Hypothalamus (tissue), 51 donors: ENCODE measurements at regions not wholly inside any gene's neighbourhood (a gene's known extent, or its start where the extent isn't known, plus 50 kb on each side); places are given as distances from the start of the nearest gene placed in this dataset.
A peak's percentile ranks its signal among the peaks of the same experiment; 100 is the strongest.

Source experiments
- DNase-seq, 51 donors: peaks; one replicate each; lab custom pipeline; 2025; lab: John Stamatoyannopoulos, UW

- no peak for DNase-seq
Observed at GRCh38 chr4:59068722-59069418, 1958.7 kb upstream of the IGFBP7 start.

GRCh38 chr4:59086410-59086809, 1976.2 kb upstream of the IGFBP7 start:
- no peak for DNase-seq

DNA sequence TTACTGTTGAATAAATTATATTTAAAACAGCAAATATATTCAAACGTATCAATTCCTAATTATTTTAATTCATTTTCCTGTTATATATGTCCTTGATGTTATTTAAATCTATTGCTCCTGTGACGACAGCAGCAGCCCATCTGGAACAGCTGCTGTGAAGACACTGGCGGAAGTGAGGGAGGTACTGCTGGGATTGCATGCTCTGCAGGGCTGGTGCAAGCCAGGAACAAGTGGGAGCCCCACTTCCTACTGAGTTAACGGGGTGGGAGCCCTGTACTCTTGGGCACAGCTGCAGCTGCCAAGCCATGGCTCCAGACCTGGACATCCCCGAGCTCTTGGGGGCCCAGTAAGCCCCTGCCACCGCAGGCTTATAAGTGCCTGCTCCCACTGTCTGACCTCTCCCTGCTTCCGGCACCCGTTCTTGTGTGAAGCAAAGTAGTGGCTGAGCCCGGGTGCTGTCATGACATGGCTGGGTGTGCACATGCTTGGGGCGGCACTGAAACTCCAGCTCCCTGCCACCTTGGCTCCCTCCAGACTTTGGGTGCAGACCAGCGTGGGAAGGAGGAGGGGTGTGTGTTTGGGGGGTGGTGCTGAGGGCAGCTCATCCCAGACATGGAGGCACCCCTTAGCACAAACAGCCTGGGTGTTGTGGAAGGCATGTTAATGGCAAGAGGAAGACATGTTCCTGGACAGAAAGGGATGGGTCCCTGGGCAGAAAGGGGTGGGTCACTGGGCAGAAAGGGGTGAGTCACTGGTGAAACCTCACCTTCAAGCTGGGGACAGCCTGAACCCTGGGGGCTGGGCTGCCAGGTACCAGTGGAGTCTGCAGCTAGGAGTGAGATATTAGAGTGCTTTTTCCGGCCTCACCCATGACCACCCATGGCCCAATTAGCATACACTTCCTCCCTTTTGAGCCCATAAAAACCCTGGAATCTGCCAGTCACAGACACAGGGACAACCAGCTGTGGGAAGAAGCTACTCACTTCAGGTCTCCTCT, 1981.3 kb upstream of the IGFBP7 start:
- DNase-seq: peak in 1 of 51 donors; percentile 1

DNA sequence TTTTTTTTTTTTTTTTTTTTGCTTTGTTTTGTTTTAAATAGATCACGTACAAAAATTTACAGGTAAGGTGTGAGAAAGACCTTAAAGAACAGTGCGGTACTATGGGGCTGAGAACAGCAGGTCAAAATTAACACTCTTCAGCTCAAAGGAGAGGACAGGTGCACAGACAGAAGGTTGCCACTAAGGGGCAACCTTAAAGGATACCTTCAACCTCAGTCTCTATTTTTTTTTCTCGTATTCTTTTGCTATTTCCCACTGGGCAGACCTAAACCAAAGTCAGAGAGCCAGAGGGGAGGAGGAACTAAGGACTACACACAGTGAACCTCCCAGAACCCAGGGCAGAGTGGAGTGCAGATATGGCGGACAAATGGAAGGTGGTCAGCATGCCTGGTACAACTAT, 1984.3 kb upstream of the IGFBP7 start:
- no peak for DNase-seq

GRCh38 chr4:59102311-59102710, 1992.1 kb upstream of the IGFBP7 start:
- no peak for DNase-seq

- DNase-seq: no peak
Observed at GRCh38 chr4:59120287-59120814, 2010.2 kb upstream of the IGFBP7 start.

DNA sequence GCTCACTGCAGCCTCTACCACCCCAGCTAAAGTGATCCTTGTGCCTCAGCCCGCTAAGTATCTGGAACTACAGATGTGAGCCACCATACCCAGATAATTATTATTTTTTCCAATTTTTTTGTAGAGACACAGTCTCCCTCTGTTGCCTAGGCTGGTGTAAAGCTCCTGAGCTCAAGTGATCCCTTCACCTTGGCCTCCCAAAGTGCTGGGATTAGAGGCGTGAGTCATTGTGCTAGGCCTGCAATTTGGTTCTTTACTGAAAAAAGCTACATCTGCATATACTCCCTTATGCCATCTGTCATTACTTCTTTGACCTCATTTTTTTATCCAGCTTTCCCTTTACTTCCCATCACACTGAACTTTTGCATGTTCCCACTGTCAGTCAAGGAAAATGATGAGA, 2012.4 kb upstream of the IGFBP7 start:
- no peak for DNase-seq

DNA sequence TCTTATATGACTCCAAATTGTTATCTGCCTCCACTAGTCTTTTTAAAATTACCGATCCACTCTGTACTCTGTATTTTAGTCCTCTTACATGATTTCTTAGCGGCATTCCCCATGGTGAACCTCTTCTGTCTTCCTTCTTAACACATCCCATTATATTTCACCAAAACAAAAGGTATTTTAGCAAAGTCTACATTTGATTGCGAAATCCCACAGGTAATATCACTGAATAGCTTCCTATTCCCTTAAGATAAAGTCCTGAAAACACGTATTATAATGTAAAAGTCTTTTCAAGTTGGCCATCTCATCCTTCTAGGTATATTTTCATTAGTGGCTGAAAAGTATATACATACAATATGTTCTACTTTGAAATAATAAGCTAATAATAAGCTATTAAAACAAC, 2016.0 kb upstream of the IGFBP7 start:
- DNase-seq: no peak

DNA sequence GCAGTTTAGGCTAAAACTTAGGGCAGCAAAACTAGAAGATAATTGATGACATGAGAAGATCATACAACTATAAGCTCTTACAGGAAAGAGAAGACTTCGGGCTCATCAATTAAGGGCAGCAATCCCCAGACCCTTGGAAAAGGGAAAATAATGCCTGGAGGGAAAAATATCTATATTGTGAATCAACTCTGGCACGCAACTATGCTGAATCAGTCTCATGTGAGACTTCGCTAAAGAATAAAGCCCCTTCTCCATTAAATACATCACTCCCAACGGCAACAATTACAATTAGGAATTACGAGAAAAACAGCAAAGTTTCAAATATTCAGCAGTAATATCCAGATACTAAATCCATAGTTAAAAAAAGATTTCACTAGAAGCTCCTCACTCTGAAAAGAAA, 2016.8 kb upstream of the IGFBP7 start:
- no peak for DNase-seq

DNA sequence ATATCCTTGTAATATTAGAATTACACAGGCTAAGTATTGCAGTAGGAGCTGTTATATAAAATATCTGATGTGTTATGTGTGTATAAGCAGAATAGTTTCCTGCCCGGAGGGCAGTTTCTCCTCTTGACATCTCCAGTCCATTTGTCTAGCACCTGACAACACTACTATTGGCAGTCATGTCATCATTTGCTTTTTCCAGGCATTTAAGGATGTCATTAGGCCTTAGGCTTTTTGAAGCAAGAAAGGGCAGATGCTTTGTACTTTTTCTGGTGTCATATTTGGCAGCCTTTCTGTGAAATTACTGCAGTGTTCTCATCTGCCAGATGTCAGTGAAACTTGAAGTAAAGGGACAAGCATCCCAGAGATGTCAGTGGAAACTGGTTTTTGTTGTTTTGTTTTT, 2017.6 kb upstream of the IGFBP7 start:
- no peak for DNase-seq

DNA sequence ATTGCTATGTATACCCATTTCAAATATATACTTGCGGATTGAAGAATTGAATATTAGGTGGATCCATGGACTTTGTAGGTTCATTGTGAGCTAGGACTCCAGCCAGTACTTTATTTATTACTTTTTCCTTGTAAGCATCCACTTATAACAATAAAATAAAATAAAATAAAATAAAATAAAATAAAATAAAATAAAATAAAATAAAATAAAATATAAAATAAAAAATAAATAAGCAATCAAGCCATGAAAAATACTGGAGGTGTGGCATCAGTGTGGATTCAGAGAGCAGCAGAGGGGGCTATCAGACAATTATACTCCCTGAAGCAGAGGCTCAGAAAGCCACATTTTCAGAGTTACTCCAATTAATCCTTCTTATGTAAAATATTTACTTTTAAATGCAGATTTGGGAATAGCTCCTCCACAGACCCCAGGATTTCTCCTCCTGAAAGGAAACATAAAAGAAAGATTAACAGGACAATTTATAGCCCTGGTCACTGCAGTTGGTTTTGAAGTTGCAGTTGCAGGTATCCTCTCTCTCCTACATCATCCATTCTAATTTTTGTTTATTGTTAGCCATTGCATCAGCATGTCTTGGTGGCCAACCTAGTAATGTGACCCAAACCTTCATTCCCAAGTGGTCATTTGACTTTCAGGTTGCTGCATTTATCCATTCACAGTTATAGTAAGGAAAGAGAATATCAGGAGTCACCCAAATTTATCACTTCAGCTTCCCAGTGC, 2025.2 kb upstream of the IGFBP7 start:
- DNase-seq: no peak

DNA sequence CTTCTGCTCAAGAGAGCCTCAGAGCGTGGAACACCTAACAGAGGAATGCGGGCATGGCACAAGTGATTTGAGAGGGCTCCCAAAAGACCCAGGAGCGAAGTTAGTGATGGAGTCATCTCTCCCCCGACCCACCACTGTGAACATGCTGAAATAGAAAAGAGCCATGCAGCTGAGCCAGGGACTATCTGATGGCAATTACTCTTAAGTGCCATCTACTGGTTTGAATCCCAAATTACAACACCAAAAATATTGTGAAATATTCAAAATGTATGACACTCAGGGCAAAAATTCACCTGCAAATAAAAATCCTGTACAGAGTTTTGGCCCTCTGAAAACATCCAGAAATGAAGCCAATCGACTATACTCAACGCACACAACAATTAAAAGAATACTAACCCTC, 2038.9 kb upstream of the ADGRL3 start:
- no peak for DNase-seq

- no peak for DNase-seq
Observed at GRCh38 chr4:59175617-59176016, 2024.5 kb upstream of the ADGRL3 start.

- no peak for DNase-seq
Observed at GRCh38 chr4:59179372-59179771, 2020.8 kb upstream of the ADGRL3 start.

DNA sequence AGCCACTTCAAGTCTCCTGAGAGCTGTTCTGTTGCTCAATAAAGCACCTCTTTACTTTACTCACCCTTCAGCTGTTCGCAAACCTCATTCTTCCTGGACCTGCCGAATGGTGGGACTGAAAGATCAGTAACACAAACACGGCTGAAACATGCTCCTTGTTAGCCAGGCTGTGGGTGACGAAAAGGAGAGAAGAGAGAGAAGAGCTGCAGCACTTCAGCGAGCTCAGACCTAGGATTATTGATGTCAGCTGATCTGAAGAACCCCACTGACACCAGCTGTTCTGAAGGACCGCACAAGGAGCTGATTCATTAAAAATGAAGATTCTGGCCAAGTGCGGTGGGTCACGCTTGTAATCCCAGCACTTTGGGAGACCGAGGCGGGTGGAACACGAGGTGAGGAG, 2020.0 kb upstream of the ADGRL3 start:
- no peak for DNase-seq

DNA sequence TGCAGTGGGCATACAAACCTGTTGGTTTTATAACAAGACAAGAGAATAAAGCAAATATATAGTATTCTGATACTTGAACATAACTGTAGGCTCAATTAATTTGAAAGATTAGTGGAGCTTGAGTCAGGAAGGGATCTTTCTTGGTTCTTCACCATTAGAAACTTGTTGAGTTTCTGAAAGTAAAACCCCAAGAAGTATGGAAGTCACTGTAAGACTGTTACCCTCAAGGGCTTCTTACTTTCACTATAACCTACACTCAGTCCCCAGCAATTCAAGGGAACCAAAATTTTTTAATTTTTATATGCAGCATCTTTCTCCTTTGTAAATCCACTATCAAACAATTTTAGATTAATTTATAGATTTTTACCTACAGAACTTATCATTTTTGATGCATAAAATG, 2019.2 kb upstream of the ADGRL3 start:
- DNase-seq: no peak

DNA sequence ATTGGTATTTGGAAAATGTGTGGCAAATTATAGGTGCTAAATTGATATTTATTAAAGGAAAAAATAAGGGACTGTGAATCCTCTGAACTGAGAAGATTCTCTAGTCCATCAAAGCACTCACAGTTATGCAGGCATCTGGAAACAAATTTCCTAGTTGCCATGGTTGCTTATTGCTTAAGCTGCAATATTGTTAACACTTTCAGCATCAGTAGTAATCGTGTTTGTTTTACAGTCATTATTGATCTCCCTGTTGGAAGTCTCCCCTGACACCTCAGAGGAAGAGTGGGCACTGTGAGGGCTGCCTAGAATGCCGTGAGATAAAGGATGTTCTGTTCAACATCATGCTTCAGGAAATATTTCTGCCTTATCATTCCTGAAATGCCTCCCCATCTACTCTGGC, 2004.3 kb upstream of the ADGRL3 start:
- DNase-seq: no peak

DNA sequence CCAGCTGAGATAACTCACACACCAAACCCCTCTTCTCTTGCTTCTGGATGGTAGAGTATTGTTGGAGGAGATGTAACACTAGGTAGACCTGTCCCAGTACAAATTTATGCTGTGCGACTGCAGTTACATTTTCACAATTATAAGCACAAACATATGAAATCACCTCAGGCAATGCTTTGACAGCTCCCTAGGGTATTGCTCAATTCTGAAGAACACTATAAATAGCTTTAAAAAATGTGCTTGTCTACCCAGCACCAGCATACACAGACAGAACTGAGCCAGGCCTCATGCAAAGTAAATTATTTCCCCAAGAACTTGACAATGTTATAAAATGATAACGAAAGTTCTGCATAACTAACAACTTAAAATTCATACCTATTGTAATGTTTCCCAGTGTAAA, 1999.1 kb upstream of the ADGRL3 start:
- DNase-seq: no peak

DNA sequence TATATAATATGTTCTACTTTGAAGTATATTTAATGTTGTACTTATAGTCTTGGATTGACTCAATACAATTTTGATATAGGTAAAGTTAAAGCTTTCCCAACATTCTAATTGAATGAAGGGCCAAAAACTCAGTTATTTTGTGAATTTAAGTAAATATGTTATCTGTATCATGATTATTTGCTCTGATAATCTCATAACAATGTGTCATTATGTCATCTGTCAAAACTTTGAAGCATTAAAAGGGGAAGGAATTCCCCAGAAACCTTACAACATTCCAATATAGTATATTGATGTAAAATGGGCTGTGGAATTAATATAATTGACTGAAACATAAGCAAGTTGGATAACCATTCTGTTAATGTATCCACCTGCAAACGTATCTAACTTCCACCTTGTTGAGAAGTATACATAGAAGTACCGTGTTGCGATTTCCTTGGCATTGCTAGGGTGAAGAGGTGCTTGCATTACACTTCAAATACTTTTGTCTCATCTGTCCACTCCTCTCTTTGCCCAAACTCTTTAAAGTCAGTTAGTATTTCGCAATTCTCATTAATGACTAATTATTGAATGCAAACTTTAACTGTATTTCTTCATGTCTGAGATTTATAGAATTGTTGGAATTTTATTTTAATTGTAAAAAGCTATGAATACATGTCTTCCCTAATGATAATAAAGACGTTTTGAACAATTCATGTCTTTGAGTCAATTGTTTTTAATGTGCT, 1982.1 kb upstream of the ADGRL3 start:
- DNase-seq: no peak

DNA sequence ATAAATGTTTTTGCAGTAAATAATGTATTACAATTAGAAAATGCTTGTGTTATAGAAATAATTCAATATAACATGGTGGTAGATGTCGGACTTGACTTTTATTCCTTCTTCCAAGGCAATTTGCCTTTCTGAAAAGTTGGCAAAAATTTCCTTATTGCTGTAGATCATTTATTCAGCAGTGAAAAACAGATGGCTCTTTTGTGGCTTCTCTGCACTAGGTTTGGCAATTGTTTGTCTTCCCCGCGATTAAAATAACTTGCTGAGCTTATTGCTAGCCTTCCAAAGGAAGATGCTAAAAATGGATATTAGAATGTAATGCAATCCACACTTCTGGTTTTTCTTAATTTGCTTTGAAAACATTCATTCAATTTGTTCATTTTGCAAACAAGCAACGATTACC, 1977.9 kb upstream of the ADGRL3 start:
- DNase-seq: no peak
